22Rv1 (cell line): ENCODE measurements at regions not wholly inside any gene's neighbourhood (a gene's known extent, or its start where the extent isn't known, plus 50 kb on each side); places are given as distances from the start of the nearest gene placed in this dataset.

Experiments
- CTCF ChIP-seq: fragments of 450-650 bp; IDR thresholded peaks from 2 replicates; pipeline ENCODE4 v1.5.1; 2017; ENCODE audit warnings: mild to moderate bottlenecking
- ZFX ChIP-seq: fragments of 450-650 bp; IDR thresholded peaks from 2 replicates; pipeline ENCODE4 v1.6.1; 2017; ENCODE audit warnings: antibody characterized with exemption, borderline replicate concordance

- no peak for TF ChIP-seq CTCF
- no peak for TF ChIP-seq ZFX
Observed at GRCh38 chr5:156093024-156093423, 233.9 kb upstream of the SGCD start.
